ENCODE measurements at regions not wholly inside any gene's neighbourhood (a gene's known extent, or its start where the extent isn't known, plus 50 kb on each side); places are given as distances from the start of the nearest gene placed in this dataset.

- intact Hi-C loops (cut with DNase I): no loop called here
- 86 to 90% (median 88%) methylated on average over 12 of the region's 12 CpGs for WGBS, 4 donors
- no peak for DNase-seq
- TF ChIP-seq CTCF (IDR thresholded peaks at IDR 0.05): no peak
- TF ChIP-seq POLR2A (IDR thresholded peaks at IDR 0.05): no peak
- no peaks in the 10 kb centered on the region for H3K27me3 ChIP-seq
- no peaks in the 10 kb centered on the region for H3K4me1 ChIP-seq (replicated peaks in 1 of 2)
- H3K27ac ChIP-seq: no peak overlapping the region
- no peaks in the 10 kb centered on the region for H3K36me3 ChIP-seq (replicated peaks in 1 of 2)
- no peak overlapping the region for H3K4me3 ChIP-seq
- H3K9me3 ChIP-seq (replicated peaks in 1 of 3): no peaks in the 10 kb centered on the region
Measured at GRCh38 chr6:149267513-149268043, 49.9 kb upstream of the TAB2 start.

All from adrenal gland (tissue), 9 donors.